ENCODE measurements at regions not wholly inside any gene's neighbourhood (a gene's known extent, or its start where the extent isn't known, plus 50 kb on each side); places are given as distances from the start of the nearest gene placed in this dataset.

DNA sequence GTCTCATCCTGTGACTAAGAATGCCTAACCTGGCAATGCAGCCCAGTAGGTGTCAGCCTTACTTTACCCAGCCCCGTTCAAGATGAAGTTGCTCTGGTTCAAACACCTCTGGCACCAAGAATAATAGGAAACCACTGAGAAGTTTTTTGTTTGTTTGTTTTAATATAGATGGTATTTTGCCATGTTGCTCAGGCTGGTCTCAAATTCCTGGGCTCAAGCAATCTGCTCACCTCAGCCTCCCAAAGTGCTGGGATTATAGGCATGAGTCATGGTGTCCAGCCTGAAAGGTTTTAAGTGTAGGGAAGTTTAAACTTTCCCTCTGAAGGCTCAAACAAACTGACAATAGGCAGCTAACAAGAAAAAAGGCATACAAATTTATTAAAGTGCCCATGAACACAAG, 51.2 kb upstream of the ABCC4 start:
- no peak for DNase-seq (ENCODE audit: low spot score)

DNA sequence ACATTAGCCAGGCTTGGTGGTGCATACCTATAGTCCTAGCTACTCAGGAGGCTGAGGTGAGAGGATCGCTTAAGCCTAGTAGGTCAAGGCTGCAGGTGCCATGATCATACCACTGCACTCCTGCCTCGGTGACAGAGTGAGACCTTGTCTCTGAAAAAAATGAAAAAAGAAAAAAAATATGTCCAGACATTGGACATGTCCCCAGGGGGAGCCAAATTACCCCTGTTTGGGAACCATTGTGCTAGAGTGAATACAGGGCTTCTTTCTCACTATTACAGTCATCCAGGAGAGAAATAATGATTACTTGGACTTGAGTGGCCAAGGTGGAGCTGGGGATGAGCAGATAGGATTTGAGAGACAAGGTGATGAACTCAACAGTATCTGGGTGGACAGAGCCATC, 52.9 kb upstream of the ABCC4 start:
- no peak for DNase-seq (ENCODE audit: low spot score)

DNA sequence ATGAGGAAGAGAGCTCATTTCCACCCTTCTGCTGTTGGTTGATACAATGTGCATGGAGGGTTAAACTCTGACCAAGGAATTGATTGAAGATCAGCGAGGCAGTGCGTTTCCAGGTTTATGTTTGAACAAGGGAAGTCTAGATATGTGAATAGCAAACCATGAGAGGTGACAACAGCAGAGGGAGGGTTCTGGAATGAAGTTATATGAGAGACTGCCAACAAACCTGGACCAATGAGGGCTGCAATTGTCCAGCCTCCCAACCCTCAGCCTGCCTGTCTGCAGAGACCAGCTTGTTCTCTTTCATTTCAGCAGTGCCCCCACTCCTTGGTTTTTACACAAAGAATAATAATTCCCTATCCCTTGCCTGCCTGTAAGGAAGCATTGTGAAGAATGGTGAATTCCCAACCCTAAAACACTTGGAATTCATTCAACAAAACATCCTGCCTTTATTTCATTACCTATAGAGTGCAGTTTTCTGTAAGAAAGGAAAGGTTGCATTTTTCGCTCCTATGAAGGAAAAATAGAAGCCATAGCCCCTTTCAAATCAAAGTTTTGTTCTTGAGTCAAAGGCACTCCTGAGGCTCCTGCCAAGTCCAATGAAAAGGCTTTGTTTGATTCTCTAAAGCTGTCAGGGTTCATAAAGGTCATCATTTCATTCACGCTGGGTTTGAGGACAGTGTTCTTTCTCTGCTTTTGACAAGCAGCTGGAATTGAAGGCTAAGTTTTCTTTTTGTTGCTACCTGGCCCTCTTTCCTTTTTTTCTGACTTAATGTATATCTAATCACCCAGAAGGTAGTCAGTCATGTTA, 53.6 kb upstream of the ABCC4 start:
- DNase-seq (ENCODE audit: low spot score): no peak

DNA sequence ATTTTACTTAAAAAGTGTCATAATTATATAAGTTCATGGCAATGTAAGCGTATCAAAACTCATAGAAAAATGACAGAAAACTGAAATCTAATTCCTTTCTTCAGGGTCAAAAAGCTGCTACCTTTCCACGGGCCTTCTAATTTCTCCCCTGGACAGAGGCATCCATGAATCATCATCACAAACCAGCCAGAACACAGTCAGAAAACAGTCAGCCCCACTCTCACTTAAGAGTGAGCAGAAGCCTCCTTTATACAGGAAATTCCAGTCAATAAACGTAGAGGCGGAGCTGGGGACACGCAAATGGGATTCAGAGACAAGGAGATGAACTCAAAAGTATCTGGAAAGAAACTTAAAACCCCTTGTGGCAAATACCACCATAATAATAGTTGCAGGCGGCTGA, 54.2 kb upstream of the ABCC4 start:
- DNase-seq (ENCODE audit: low spot score): peak; percentile 52

DNA sequence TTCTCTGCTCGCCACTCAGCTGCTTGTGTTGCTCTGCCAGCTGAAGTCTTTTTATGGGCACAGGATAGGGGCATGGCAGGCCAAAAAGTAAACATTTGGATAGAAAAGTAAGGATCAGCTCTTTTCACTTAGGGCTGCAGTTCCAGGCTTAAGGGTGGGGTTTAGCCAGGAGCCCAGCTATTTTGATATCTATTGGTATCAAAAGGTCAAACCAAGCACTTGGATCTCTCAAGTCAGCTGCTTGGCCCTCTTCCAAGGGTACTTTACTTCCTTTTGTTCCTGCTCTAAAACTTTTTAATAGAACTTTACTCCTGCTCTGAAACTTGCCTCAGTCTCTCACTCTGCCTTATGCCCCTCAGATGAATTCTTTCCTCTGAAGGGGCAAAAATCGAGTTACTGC, 55.7 kb upstream of the ABCC4 start:
- DNase-seq (ENCODE audit: low spot score): no peak

DNA sequence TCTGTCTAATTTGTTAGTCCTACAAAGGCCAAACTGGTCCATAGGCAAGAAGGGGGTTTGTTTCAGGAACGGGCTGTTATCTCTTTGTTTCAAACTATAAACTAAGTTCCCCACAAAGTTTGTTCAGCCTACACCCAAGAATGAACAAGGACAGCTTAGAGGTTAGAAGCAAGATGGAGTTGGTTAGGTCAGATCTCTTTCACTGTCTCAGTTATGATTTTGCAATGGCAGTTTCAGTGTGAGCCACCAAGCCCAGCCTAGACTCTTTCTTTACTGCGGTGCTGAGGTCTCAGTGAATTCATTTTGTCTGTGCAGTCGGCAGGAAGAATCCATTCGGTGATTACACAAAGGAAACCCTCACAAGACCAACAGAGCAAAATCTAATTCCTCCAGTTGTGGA, 56.6 kb upstream of the ABCC4 start:
- DNase-seq (ENCODE audit: low spot score): no peak

DNA sequence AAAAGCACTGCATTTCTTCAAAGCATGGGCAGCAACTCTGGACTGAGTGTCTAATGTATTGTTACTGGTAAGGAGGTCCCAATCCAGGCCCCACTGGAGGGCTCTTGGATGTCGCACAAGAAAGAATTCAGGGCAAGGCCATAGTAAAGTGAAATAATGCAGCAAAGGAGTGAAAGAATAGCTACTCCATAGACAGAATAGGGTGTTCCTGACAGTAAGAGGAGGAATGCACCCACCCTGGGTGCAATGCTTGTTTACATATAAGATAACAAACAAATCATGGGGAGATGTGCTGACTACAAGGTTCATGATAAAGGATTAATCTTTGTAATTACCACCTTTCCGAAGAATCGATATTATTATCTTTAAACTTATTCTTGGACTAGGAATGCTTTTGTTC, 58.8 kb upstream of the ABCC4 start:
- no peak for DNase-seq (ENCODE audit: low spot score)

DNA sequence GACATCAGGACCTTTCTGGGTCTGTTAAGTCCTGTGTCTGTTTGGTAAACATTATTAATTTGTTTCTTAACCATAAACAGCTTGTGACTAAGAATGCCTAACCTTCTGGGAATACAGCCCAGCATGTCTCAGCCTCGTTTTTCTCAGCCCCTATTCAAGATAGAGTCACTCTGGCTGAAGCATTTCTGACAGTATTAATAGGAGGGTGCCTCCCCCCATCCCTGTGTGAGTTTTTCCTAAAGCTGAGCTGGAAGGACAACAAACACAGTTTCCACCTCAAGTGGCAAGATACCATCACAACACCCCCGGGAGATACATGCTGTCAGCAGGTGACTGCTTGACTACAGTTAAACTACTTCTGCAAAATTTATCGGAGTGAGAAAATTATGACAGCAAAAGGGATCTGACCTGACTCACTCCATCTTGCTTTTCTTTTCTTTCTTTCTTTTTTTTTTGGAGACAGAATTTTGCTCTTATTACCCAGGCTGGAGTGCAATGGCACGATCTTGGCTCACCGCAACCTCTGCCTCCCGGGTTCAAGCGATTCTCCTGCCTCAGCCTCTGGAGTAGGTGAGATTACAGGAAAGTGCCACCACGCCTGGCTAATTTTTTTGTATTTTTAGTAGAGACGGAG, 59.3 kb upstream of the ABCC4 start:
- DNase-seq (ENCODE audit: low spot score): no peak

DNA sequence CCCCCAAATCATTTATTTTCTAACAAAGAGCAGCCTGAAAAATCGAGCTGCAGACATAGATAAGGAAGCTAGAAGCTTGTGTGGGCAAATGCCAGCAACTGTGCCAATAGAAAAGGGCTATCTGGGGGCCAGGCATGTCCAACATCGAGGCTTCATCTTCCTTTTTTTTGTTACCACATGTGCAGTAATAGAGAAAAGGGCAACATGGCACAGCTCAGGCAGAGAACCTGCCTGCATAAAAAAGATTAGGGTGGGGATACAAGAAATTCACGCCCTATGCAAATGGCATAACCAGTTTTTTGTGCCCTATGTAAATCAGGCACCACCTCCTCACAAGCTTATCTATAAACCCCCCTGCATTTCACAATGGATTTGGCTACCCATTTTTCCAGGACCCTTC, 60.4 kb upstream of the ABCC4 start:
- no peak for DNase-seq (ENCODE audit: low spot score)

DNA sequence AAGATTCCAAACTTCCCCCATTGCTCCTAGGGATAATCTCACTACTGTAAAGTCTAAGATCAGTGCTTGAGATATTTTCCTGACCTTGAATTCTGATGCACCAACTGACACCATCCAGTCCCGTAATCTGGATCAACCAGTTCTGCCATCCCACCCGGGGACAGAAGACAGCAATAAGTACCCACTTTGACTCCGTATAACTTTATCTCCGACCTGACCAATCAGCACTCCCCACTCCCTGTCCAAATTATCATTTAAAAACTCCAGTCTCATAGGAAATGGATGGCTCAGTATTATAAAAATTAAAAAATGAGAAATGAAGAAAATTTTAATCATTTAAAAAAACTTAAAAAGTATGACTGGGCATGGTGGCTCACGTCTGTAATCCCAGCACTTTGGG, 61.4 kb upstream of the ABCC4 start:
- no peak for DNase-seq (ENCODE audit: low spot score)

DNA sequence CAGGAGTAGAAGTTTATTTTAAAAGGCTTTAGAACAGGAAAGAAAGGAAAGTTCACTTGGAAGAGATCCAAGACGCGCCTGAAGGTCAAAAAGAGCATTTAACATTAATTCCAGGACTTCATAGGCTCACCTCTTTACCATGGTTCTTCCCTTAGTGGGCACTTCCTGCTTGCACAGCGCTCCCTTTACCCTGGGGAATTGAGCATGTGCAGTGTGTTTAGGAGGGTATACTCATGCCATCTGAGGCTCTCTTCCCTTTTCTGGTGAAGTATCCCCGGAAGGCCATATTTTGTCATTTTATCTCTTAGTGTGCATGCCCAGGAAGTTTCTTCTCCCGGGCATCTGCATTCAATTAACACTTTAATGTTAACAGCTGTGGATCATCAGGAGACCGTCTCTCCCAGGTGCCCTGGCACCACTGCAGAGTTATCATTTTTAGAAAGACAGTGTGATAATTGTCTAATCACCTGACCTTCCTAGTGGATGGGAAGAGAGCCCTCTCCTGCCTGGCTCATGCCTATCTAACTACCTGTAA, 66.1 kb upstream of the ABCC4 start:
- no peak for DNase-seq (ENCODE audit: low spot score)

DNA sequence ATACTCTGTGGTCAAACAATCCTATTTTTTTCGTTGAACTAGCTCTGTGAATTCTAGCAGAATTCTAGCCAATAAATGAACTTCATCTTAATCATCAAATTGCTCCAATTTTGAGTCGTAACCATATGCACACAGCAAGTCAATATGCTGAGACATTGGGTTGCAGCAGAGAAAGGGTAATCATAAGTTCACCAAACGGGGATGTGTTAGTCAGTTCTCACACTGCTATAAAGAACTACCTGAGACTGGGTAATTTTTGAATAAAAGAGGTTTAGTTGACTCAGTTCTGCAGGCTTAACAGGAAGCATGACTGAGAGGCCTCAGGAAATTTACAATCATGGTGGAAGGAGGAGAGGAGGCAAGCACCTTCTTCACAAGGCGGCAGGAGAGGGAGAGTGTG, 67.7 kb upstream of the ABCC4 start:
- DNase-seq (ENCODE audit: low spot score): no peak

DNA sequence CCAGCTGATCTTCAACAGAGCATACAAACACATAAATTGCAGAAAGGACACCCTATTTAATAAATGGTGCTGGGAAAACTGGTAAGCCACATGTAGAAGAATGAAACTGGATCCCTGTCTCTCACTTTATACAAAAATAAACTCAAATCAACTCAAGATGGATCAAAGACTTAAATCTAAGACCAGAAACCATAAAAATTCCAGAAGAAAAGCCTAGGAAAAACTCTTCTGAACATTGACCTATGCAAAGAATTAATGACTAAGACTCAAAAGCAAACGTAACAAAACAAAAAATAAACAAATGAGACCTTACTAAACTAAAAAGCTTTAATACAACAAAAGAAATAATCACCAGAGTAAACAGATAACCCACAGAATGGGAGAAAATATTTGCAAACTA, 74.5 kb upstream of the ABCC4 start:
- no peak for DNase-seq (ENCODE audit: low spot score)

DNA sequence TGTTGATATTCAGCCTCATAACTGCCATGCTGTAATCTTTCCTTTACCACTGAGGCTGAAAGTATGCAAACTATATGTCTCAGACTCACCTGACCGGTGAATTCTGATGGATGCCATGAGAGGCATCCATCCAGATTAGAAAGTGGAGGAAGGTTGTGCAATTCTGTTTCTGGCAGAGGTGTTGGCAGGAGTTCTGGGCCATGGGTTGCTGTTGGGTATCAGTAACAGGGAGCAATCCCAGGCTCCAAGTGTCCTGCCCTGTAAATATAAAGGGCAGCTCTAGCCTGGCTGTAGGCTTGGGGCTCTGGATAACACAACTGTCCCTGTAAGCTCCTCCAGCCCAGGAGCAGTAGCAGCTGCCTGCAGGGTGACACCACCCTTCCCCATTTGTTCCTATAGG, 77.4 kb upstream of the ABCC4 start:
- no peak for DNase-seq (ENCODE audit: low spot score)

DNA sequence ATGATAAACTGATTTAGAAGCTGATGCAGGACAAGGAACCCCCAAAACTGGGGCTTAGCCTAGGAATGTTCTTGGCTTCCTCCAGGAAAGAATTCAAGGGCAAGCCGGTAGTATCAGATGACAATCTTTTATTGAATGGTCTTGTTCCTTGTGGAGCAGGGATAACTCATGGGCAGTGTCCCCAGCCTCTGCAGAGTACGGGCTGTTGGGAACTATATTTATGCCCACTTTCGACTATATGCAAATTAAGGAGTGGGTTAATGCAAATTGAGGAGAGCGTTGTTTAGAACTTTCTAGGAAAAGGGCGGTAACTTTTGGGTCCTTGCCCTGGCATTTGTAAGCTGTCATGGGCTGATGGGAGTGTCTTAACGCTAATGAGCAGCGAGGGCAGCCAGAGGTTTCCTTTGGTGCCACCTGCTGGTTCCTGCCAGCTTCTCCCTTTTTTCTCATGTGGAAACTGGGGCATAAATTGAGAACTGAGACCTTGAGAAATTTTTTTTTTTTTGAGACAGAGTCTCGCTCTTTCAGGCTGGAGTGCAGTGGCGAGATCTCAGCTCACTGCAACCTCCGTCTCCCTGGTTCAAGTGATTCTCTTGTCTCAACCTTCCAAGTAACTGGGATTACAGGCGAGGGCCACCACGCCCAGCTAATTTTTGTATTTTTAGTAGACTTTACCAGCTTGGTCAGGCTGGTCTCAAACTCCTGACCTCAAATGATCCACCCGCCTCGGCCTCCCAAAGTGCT, 79.4 kb upstream of the ABCC4 start:
- DNase-seq (ENCODE audit: low spot score): peak; percentile 93

DNA sequence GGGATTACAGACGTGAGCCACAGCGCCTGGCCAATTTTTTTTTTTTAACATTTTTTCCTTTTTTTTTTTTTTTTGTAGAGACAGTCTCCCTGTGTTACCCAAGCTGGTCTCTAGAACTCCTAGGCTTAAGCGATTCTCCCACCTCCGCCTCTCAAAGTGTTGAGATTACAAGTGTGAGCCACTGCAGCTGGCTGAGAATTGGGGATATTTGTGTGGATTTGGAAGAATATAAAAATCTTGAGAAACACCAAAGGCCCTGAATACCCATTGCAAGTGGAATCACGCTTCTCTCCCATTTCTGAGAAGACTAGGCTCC, 79.9 kb upstream of the ABCC4 start:
- peak; percentile 18 for DNase-seq (ENCODE audit: low spot score)

DNA sequence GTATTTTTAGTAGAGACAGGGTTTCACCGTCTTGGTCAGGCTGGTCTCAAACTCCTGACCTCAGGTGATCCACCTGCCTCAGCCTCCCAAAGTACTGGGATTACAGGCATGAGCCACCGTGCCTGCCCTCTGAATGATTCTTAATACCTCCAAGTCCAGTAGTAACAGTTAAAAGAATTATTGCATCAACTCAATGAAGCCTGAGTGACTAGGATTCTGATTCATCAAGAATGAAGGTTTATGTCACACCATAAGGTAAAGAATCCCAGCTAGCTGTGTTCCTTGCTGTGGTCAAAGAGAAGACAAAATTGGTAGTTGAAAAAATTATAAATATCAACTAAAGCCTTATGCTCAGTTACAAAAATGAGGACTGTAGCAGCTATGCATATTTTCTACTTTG, 81.2 kb upstream of the ABCC4 start:
- DNase-seq (ENCODE audit: low spot score): no peak

DNA sequence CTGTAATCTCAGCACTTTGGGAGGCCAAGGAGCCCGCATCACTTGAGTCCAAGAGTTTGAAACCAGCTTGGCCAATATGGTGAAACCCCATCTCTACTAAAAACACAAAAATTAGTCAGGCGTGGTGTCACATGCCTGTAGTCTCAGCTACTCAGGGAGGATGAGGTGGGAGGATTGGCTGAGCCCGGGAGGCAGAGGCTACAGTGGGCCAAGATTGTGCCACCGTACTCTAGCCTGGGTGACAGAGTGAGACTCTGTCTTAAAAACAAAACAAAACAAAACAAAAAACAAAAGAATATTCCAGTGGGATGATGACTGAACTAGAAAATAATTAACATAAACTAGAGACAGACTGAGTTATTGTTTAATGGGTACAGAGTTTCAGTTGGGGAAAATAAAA, 81.7 kb upstream of the ABCC4 start:
- no peak for DNase-seq (ENCODE audit: low spot score)

DNA sequence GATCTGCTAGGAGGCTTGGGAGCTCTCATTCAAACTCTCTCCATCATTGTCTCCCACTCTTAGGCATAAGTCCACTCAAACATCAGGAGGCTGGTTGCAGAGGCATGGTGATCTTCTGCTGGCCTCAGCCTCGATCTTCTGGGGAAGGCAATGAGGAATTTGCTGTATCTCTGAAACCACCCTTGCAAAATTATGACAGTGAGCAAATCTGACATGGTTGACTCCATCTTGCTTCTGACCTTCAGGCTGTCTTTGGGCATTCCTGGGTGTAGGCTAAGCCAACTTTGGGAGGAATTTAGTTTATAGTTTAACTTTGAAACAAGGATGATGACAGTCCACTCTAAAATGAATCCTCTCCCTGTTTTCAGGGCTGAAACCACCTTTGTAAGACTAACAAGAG, 84.1 kb upstream of the ABCC4 start:
- no peak for DNase-seq (ENCODE audit: low spot score)

DNA sequence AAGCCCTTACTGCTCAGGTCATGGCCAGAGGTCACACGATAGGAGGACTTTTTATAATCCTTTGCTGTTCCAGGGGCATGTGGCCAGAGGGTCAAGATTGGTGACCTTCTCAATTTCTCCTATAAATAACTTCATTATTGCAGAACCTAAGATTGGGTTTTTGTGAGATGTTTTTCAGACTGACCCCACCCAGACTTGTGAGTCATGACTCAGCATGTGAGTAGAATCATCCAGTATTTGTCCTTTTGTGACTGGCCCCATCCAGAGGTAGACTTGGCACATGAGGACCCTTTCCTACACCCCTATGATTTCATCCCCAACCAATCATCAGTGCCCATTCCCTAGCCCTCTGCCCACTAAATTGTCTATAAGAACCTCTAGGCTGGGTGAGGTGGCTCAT, 84.5 kb upstream of the ABCC4 start:
- no peak for DNase-seq (ENCODE audit: low spot score)

DNA sequence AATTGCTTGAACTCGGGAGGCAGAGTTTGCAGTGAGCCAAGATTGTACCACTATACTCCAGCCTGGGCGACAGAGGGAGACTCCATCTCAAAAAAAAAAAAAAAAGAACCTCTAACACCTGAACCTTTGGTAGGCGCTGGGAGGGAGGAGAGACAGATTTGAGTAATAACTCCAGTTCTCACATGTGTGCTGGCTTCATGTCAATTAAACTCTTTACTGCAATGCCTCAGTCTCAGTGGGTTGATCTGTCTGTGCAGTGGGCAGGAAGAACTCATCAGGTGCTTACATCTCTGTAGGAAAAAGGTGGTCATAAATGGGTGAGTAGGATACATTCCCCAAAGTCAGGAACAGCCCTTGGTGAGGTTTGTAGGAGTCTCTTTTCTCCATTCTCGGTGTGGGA, 85.1 kb upstream of the ABCC4 start:
- no peak for DNase-seq (ENCODE audit: low spot score)

DNA sequence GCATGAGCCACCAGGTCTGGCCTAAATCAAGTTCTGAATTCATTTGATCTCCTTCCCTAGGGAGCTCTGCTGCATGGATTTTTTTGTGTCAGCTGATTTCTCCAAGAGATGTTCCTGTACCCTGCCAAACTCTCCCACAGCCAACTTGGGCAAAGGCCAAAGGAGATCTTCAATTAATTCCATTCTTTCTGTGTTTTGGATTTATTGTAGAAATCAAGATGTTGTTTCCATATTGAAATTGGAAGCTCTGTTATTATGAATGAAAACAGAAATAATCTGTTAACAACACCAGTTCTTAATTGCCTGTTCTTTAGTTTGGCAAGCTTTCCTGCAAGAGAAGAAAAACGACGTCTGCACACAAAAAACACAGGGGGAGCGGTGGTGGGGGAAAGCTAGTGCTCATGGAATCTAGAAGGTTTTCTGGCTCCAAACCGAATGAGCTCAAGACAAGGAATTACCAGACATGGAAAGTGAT, 86.5 kb upstream of the ABCC4 start:
- peak; percentile 79 for DNase-seq (ENCODE audit: low spot score)
